OCI-LY7 (cell line): ENCODE measurements at regions not wholly inside any gene's neighbourhood (a gene's known extent, or its start where the extent isn't known, plus 50 kb on each side); places are given as distances from the start of the nearest gene placed in this dataset.

ENCODE experiments used
- EZH2phosphoT487 ChIP-seq: fragments of 200-600 bp; sonication (generic); IDR thresholded peaks from 2 replicates; pipeline ENCODE4 v1.6.1; 2018; ENCODE audit warnings: low read depth, borderline replicate concordance, mild to moderate bottlenecking, mixed run types, antibody characterized with exemption, low read length, moderate library complexity, mixed read lengths
- TF ChIP-seq, protein P1 (sequence below): fragments of 200-600 bp; sonication (generic); conservative IDR thresholded peaks from 2 replicates; pipeline ENCODE4 v1.5.1; 2014; ENCODE audit warnings: mild to moderate bottlenecking, antibody characterized with exemption, low read length, moderate library complexity, mixed read lengths

DNA sequence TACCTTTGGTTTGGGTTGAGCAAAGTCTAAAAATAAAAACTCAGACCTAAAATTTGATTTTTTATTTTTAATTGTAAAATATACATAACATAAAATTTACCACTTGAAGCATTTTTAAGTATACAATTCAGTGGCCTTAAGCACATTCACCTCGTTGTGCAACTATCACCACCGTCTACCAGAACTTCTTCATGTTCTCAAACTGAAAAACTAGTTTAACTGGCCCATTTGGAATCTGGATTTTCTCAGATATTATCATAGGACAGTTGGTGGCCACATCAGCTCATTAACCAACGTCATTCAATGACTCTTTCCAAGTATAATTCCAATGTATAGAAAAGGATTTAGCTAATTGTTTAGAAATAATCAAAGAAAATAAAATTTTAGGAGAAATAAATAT, 319.3 kb downstream of the TLE1 start:
- TF ChIP-seq, protein P1, sequence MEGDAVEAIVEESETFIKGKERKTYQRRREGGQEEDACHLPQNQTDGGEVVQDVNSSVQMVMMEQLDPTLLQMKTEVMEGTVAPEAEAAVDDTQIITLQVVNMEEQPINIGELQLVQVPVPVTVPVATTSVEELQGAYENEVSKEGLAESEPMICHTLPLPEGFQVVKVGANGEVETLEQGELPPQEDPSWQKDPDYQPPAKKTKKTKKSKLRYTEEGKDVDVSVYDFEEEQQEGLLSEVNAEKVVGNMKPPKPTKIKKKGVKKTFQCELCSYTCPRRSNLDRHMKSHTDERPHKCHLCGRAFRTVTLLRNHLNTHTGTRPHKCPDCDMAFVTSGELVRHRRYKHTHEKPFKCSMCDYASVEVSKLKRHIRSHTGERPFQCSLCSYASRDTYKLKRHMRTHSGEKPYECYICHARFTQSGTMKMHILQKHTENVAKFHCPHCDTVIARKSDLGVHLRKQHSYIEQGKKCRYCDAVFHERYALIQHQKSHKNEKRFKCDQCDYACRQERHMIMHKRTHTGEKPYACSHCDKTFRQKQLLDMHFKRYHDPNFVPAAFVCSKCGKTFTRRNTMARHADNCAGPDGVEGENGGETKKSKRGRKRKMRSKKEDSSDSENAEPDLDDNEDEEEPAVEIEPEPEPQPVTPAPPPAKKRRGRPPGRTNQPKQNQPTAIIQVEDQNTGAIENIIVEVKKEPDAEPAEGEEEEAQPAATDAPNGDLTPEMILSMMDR = no peak
- no peak for TF ChIP-seq EZH2phosphoT487
